ENCODE measurements at regions not wholly inside any gene's neighbourhood (a gene's known extent, or its start where the extent isn't known, plus 50 kb on each side); places are given as distances from the start of the nearest gene placed in this dataset.
A peak's percentile ranks its signal among the peaks of the same experiment; 100 is the strongest.

DNA sequence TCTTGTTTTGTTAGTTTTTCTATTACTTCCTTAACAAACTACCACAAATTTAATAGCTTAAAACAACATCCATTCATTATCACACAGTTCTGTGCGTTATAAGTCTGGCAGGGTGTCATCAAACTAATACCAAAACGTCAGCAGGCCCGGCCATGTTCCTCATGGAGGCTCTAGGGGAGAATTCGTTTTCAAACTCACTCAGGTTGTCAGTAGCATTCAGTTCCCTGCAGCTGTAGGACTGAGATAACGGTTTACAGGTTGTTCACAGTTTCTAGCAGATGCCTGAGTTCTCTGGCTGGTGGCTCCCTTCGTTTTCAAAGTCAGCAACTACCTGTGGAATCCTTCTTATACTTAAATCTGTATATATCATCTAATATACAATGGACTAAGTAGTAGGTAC is 72.5 kb upstream of the PRSS16 start:
- H3K9me3 ChIP-seq (replicated peaks; ENCODE audit: control insufficient read depth, insufficient read depth, low read length): no peaks in the 10 kb centered on the region
- no peak for FAIRE-seq
- in situ Hi-C loops (cut with MboI) (loop anchor here (25.0 kb wide), 1 partner anchor 1187 kb away; no protein-coding TSS in a partner anchor), intact Hi-C loops (cut with micrococcal nuclease; ENCODE audit: unreplicated experiment) (loop anchor here (5.0 kb wide), 1 partner anchor 327 kb away; no protein-coding TSS in a partner anchor)
- no peaks in the 10 kb centered on the region for H3K4me1 ChIP-seq (ENCODE audit: control insufficient read depth, insufficient read depth, low read length)
- no peak overlapping the region for H3K4me2 ChIP-seq (ENCODE audit: control insufficient read depth, insufficient read depth)
- RAD21 ChIA-PET (ENCODE audit: unreplicated experiment): interaction anchor here (1.2 kb wide), 1 partner anchor 47 kb away, joined by 5 read pairs; no protein-coding TSS in a partner anchor
- no peaks in the 10 kb centered on the region for H3K27me3 ChIP-seq (replicated peaks in 1 of 2; ENCODE audit: control insufficient read depth in 2 of 2, insufficient read depth in 2 of 2, low read length in 1 of 2)
- DNase-seq (ENCODE audit: low read depth, low spot score): no peak
- H3K9ac ChIP-seq (ENCODE audit: control insufficient read depth, insufficient read depth, low read length): no peak overlapping the region
- H3K27ac ChIP-seq (ENCODE audit: control insufficient read depth, insufficient read depth): no peak overlapping the region
- TF ChIP-seq LARP7 (IDR thresholded peaks at IDR 0.05): no peak
- POLR2A ChIA-PET: interaction anchor here (0.7 kb wide), 1 partner anchor 48 kb away, joined by 4 read pairs; no protein-coding TSS in a partner anchor
- H2AFZ ChIP-seq (ENCODE audit: control insufficient read depth, low read depth, low read length): no peak overlapping the region
- SMC1A ChIA-PET (ENCODE audit: uncharacterized antibody, unreplicated experiment): interaction anchor here (1.1 to 2.8 kb wide), 3 partner anchors 12 to 619 kb away, joined by 3 to 14 read pairs (median 4); no protein-coding TSS in a partner anchor
- no peak for ATAC-seq
- H4K20me1 ChIP-seq (ENCODE audit: control insufficient read depth, insufficient read depth): no peaks in the 10 kb centered on the region
- no TSS peak for BruUV-seq (replicated peaks)
- H3K4me3 ChIP-seq: no peak overlapping the region
- H3K79me2 ChIP-seq (ENCODE audit: control insufficient read depth, insufficient read depth, low read length): no peaks in the 10 kb centered on the region
- WGBS (ENCODE audit: insufficient coverage, insufficient replicate concordance, low lambda C conversion rate, missing lambda C conversion rate): 64% methylated on average over 6 of the region's 6 CpGs
- no peaks in the 10 kb centered on the region for H3K36me3 ChIP-seq (ENCODE audit: control insufficient read depth in 2 of 2, insufficient read depth in 2 of 2, low read length in 1 of 2)
- CTCF ChIA-PET: interaction anchor here (0.6 to 4.3 kb wide), 4 partner anchors 11 to 681 kb away, joined by 3 to 27 read pairs (median 3); no protein-coding TSS in a partner anchor

DNA sequence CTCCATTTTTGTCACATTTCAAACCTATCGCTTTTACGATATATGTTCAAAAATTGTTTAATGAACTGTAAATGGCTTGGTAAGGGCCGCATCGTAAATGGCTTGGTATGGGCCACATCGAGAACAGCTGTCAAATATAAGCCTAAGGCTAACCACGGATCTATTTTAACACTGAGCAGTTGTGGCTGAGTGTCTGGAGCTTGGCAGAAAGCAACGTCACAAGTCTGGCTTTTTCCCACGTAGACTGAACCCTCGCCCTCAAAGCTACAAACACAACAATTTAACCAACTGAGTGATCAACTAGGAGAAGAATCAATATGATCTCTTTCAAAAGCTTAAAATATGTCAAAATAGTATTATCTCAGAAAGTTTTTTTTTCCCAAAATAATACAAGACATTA is 71.4 kb upstream of the PRSS16 start:
- Histone ChIP-seq H3K9ac (ENCODE audit: control insufficient read depth, insufficient read depth, low read length) (no peak overlapping the region), H3K4me2 (ENCODE audit: control insufficient read depth, insufficient read depth) (peak overlapping the region; percentile 55; the same call in 1 of the 2 replicates)
- no peak for ATAC-seq

More for the DNA sequence above, 71.4 kb upstream of the PRSS16 start:
- ChIA-PET RAD21 (ENCODE audit: unreplicated experiment) (interaction anchor here (0.7 to 2.1 kb wide), 4 partner anchors 136 to 619 kb away, joined by 3 to 7 read pairs (median 4); partner anchors contain the start of gene POM121L2), CTCF (interaction anchor here (1.0 to 4.3 kb wide), 7 partner anchors 12 to 583 kb away, joined by 3 to 27 read pairs (median 10); no protein-coding TSS in a partner anchor), POLR2A (interaction anchor here (1.0 to 1.5 kb wide), 3 partner anchors 13 to 627 kb away, joined by 3 to 7 read pairs (median 4); no protein-coding TSS in a partner anchor), SMC1A (ENCODE audit: uncharacterized antibody, unreplicated experiment) (interaction anchor here (0.7 to 2.8 kb wide), 8 partner anchors 12 to 639 kb away, joined by 3 to 14 read pairs (median 6); a partner anchor contains a TSS)
- no peaks in the 10 kb centered on the region for H3K27me3 ChIP-seq (replicated peaks in 1 of 2; ENCODE audit: control insufficient read depth in 2 of 2, insufficient read depth in 2 of 2, low read length in 1 of 2)
- H3K4me1 ChIP-seq (ENCODE audit: control insufficient read depth, insufficient read depth, low read length): no peaks in the 10 kb centered on the region
- in situ Hi-C loops (cut with MboI): no loop called here
- no TSS peak for BruUV-seq (replicated peaks)
- H2AFZ ChIP-seq (ENCODE audit: control insufficient read depth, low read depth, low read length): no peak overlapping the region
- H3K9me3 ChIP-seq (replicated peaks; ENCODE audit: control insufficient read depth, insufficient read depth, low read length): no peaks in the 10 kb centered on the region
- H3K79me2 ChIP-seq (ENCODE audit: control insufficient read depth, insufficient read depth, low read length): no peaks in the 10 kb centered on the region
- no peak for TF ChIP-seq NR2C1 (IDR thresholded peaks at IDR 0.05)
- TF ChIP-seq YBX1 (IDR thresholded peaks at IDR 0.05): no peak
- no peak for TF ChIP-seq ATF7 (IDR thresholded peaks at IDR 0.05; ENCODE audit: low read depth)
- no peak for TF ChIP-seq FOXK2 (IDR thresholded peaks at IDR 0.05)
- TF ChIP-seq HDAC6 (IDR thresholded peaks at IDR 0.05; ENCODE audit: unreplicated experiment): no peak
- no peak for TF ChIP-seq POU2F2 (IDR thresholded peaks at IDR 0.05; ENCODE audit: borderline replicate concordance, low read depth, low read length)
- TF ChIP-seq TCF12 (IDR thresholded peaks at IDR 0.05; ENCODE audit: low read depth, low read length): no peak
- no peak for TF ChIP-seq POLR2AphosphoS5 (IDR thresholded peaks at IDR 0.05; ENCODE audit: low read length)
- TF ChIP-seq, protein P1, sequence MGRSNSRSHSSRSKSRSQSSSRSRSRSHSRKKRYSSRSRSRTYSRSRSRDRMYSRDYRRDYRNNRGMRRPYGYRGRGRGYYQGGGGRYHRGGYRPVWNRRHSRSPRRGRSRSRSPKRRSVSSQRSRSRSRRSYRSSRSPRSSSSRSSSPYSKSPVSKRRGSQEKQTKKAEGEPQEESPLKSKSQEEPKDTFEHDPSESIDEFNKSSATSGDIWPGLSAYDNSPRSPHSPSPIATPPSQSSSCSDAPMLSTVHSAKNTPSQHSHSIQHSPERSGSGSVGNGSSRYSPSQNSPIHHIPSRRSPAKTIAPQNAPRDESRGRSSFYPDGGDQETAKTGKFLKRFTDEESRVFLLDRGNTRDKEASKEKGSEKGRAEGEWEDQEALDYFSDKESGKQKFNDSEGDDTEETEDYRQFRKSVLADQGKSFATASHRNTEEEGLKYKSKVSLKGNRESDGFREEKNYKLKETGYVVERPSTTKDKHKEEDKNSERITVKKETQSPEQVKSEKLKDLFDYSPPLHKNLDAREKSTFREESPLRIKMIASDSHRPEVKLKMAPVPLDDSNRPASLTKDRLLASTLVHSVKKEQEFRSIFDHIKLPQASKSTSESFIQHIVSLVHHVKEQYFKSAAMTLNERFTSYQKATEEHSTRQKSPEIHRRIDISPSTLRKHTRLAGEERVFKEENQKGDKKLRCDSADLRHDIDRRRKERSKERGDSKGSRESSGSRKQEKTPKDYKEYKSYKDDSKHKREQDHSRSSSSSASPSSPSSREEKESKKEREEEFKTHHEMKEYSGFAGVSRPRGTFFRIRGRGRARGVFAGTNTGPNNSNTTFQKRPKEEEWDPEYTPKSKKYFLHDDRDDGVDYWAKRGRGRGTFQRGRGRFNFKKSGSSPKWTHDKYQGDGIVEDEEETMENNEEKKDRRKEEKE (IDR thresholded peaks at IDR 0.05): no peak
- TF ChIP-seq RUNX3 (IDR thresholded peaks at IDR 0.05; ENCODE audit: low read length): no peak
- intact Hi-C loops (cut with micrococcal nuclease; ENCODE audit: unreplicated experiment): loop anchor here (5.0 kb wide), 1 partner anchor 326 kb away; no protein-coding TSS in a partner anchor
- FAIRE-seq (no peak), DNase-seq (ENCODE audit: low read depth, low spot score) (no peak)
- 0 out of 2 replicates have a peak overlapping the region, but pooled peaks have one; percentile 56 for H3K4me3 ChIP-seq
- no peak overlapping the region for H3K27ac ChIP-seq (ENCODE audit: control insufficient read depth, insufficient read depth)
- no peaks in the 10 kb centered on the region for H3K36me3 ChIP-seq (ENCODE audit: control insufficient read depth in 2 of 2, insufficient read depth in 2 of 2, low read length in 1 of 2)
- WGBS (ENCODE audit: insufficient coverage, insufficient replicate concordance, low lambda C conversion rate, missing lambda C conversion rate): 43% methylated on average over 9 of the region's 9 CpGs
- no peaks in the 10 kb centered on the region for H4K20me1 ChIP-seq (ENCODE audit: control insufficient read depth, insufficient read depth)
